ENCODE measurements at regions not wholly inside any gene's neighbourhood (a gene's known extent, or its start where the extent isn't known, plus 50 kb on each side); places are given as distances from the start of the nearest gene placed in this dataset.

DNA sequence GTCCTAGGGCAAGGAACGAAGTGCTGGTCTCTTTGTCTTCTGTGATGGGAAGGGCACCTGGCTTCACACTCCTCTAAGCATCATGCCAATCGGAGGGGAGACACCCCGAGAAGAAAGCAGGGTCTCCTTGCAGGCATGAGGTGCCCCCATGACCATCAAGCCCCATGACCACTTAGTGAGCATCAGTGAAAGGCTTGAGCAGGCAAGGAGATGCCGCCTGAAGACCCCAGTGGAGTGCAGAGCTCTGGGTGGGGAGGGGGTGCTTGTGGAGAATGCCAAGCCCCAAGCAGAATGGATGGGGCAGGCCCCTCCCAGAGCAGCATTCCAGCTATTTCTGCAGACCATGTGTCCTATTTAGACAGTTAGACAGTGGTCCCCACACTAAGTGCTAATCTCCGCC is 232.7 kb upstream of the TNRC6C start:
- Histone ChIP-seq H3K27me3 (ENCODE audit: insufficient read depth, low read length, poor library complexity) (no peaks in the 10 kb centered on the region), H2BK5ac (ENCODE audit: low read length) (no peak overlapping the region), H3K36me3 (ENCODE audit: control insufficient read depth, insufficient read depth, low read length) (no peaks in the 10 kb centered on the region), H3K18ac (ENCODE audit: low read length) (no peak overlapping the region), H2BK15ac (replicated peaks; ENCODE audit: low read depth) (no peak overlapping the region), H3K4me2 (ENCODE audit: low read length) (no peak overlapping the region), H3K9ac (ENCODE audit: low read length) (no peak overlapping the region), H4K8ac (ENCODE audit: low read depth, low read length) (no peak overlapping the region), H3K4me1 (ENCODE audit: control insufficient read depth, low read depth, low read length) (no peaks in the 10 kb centered on the region), H3K79me2 (ENCODE audit: control insufficient read depth, insufficient read depth, low read length) (no peaks in the 10 kb centered on the region), H3K4ac (ENCODE audit: low read depth, low read length) (no peak overlapping the region), H3K56ac (ENCODE audit: low read length) (no peak overlapping the region), H4K5ac (ENCODE audit: low read length) (no peak overlapping the region), H3K79me1 (ENCODE audit: low read length) (no peaks in the 10 kb centered on the region), H3K23ac (ENCODE audit: low read length) (no peak overlapping the region), H3K27ac (ENCODE audit: low read depth, low read length) (no peak overlapping the region), H2AK5ac (ENCODE audit: low read length) (no peak overlapping the region), H3K4me3 (ENCODE audit: low read length) (no peak overlapping the region), H2BK120ac (ENCODE audit: low read depth, low read length) (no peak overlapping the region)
- no peak for DNase-seq
- WGBS (ENCODE audit: extremely low coverage, insufficient coverage, low lambda C conversion rate): no CpG with 5 or more reads among the region's 5 CpGs

DNA sequence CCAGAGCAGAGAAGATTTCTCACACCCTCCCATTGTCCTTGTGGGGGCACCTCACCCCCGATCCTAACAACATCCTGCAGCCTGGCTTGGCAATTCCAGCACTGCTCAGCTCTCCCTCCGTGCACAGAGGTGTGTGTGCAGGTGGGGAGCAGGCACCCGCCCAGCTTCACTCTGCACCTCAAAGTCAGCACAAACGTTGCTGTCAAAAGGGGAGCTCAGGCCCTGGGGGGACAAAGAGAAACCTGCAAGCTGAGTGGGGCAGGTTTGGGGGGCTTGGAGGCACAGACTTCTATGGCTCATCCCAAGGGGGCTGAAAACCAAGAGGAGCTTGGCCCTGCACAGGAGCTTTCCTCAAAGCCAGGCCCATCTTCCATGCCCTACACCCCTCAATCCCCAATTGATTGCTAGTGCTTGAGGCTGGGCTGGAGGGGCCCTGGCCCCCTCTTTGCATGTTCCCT is 231.9 kb upstream of the TNRC6C start:
- H2BK120ac ChIP-seq (ENCODE audit: low read depth, low read length): no peak overlapping the region
- no peak overlapping the region for H3K56ac ChIP-seq (ENCODE audit: low read length)
- H3K36me3 ChIP-seq (ENCODE audit: control insufficient read depth, insufficient read depth, low read length): no peaks in the 10 kb centered on the region
- no CpG with 5 or more reads among the region's 4 CpGs for WGBS (ENCODE audit: extremely low coverage, insufficient coverage, low lambda C conversion rate)
- H3K27ac ChIP-seq (ENCODE audit: low read depth, low read length): no peak overlapping the region
- no peaks in the 10 kb centered on the region for H3K79me2 ChIP-seq (ENCODE audit: control insufficient read depth, insufficient read depth, low read length)
- H3K4me2 ChIP-seq (ENCODE audit: low read length): no peak overlapping the region
- no peak overlapping the region for H2BK15ac ChIP-seq (replicated peaks; ENCODE audit: low read depth)
- H3K18ac ChIP-seq (ENCODE audit: low read length): no peak overlapping the region
- no peak overlapping the region for H3K4me3 ChIP-seq (ENCODE audit: low read length)
- no peak overlapping the region for H2BK5ac ChIP-seq (ENCODE audit: low read length)
- H3K4me1 ChIP-seq (ENCODE audit: control insufficient read depth, low read depth, low read length): no peaks in the 10 kb centered on the region
- no peaks in the 10 kb centered on the region for H3K27me3 ChIP-seq (ENCODE audit: insufficient read depth, low read length, poor library complexity)
- no peak for DNase-seq
- H3K23ac ChIP-seq (ENCODE audit: low read length): no peak overlapping the region
- H3K9ac ChIP-seq (ENCODE audit: low read length): no peak overlapping the region
- no peak overlapping the region for H3K4ac ChIP-seq (ENCODE audit: low read depth, low read length)
- H4K8ac ChIP-seq (ENCODE audit: low read depth, low read length): no peak overlapping the region
- no peaks in the 10 kb centered on the region for H3K79me1 ChIP-seq (ENCODE audit: low read length)
- no peak overlapping the region for H4K5ac ChIP-seq (ENCODE audit: low read length)
- H2AK5ac ChIP-seq (ENCODE audit: low read length): no peak overlapping the region

DNA sequence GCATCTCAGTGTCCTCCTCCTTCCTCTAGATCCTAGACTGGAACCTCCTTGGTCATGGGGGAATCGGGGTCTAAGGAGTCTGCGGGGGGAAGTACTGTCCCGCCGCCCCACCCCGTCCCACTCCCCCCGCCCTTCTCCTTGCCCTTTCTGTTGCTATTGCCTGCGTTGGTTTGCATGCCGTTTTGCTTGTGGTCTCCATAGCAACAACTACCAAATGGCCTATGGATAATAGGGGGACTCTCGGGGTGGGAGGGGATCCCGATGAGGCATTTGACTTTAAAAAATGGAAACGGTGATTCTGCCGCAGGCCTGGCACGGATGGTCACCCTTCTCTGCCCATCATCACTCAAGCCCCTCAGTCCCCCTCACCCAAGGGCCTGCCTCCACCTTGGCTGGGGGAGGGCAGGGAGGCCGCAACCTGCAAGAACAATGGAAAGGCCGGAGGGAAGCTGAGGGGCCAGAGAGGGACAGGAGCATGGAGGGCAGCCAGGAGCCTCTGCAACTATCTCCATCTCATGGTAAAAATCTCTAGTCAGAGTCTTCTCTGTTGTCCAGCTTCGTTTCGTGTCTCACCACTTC is 231.4 kb upstream of the TNRC6C start:
- Histone ChIP-seq H3K23ac (ENCODE audit: low read length) (no peak overlapping the region), H3K4me2 (ENCODE audit: low read length) (no peak overlapping the region), H3K4ac (ENCODE audit: low read depth, low read length) (no peak overlapping the region), H2BK5ac (ENCODE audit: low read length) (no peak overlapping the region), H4K5ac (ENCODE audit: low read length) (no peak overlapping the region), H3K56ac (ENCODE audit: low read length) (no peak overlapping the region), H3K9ac (ENCODE audit: low read length) (no peak overlapping the region), H3K79me1 (ENCODE audit: low read length) (no peaks in the 10 kb centered on the region), H3K18ac (ENCODE audit: low read length) (no peak overlapping the region), H2BK15ac (replicated peaks; ENCODE audit: low read depth) (no peak overlapping the region), H3K27ac (ENCODE audit: low read depth, low read length) (no peak overlapping the region), H3K36me3 (ENCODE audit: control insufficient read depth, insufficient read depth, low read length) (no peaks in the 10 kb centered on the region), H3K4me3 (ENCODE audit: low read length) (no peak overlapping the region), H2BK120ac (ENCODE audit: low read depth, low read length) (no peak overlapping the region), H4K8ac (ENCODE audit: low read depth, low read length) (no peak overlapping the region), H2AK5ac (ENCODE audit: low read length) (no peak overlapping the region), H3K79me2 (ENCODE audit: control insufficient read depth, insufficient read depth, low read length) (no peaks in the 10 kb centered on the region), H3K4me1 (ENCODE audit: control insufficient read depth, low read depth, low read length) (no peaks in the 10 kb centered on the region), H3K27me3 (ENCODE audit: insufficient read depth, low read length, poor library complexity) (no peaks in the 10 kb centered on the region)
- DNase-seq: no peak
- no CpG with 5 or more reads among the region's 17 CpGs for WGBS (ENCODE audit: extremely low coverage, insufficient coverage, low lambda C conversion rate)

DNA sequence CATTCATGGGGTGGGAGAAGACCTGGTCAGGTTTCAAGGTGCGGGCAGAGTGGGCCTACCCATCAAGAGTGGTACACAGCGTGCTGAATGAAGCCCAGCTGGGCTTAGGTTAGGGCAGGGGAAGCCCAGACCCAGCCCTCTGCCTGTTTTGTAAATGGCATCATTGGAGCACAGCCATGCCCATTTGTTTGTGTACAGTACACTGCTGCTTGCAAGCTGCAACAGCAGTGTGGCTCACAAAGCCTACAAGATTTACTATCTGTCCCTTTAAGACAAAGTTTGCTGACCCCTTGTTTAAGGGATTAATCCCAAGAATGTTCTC is 230.1 kb upstream of the TNRC6C start:
- Histone ChIP-seq H3K79me1 (ENCODE audit: low read length) (no peaks in the 10 kb centered on the region), H3K4me3 (ENCODE audit: low read length) (no peak overlapping the region), H3K4me1 (ENCODE audit: control insufficient read depth, low read depth, low read length) (no peaks in the 10 kb centered on the region), H4K8ac (ENCODE audit: low read depth, low read length) (no peak overlapping the region), H2BK120ac (ENCODE audit: low read depth, low read length) (no peak overlapping the region), H3K27me3 (ENCODE audit: insufficient read depth, low read length, poor library complexity) (no peaks in the 10 kb centered on the region), H3K9ac (ENCODE audit: low read length) (no peak overlapping the region), H2BK5ac (ENCODE audit: low read length) (no peak overlapping the region), H4K5ac (ENCODE audit: low read length) (no peak overlapping the region), H2AK5ac (ENCODE audit: low read length) (no peak overlapping the region), H3K56ac (ENCODE audit: low read length) (no peak overlapping the region), H3K18ac (ENCODE audit: low read length) (no peak overlapping the region), H2BK15ac (replicated peaks; ENCODE audit: low read depth) (no peak overlapping the region), H3K4ac (ENCODE audit: low read depth, low read length) (no peak overlapping the region), H3K27ac (ENCODE audit: low read depth, low read length) (no peak overlapping the region), H3K23ac (ENCODE audit: low read length) (no peak overlapping the region), H3K36me3 (ENCODE audit: control insufficient read depth, insufficient read depth, low read length) (no peaks in the 10 kb centered on the region), H3K4me2 (ENCODE audit: low read length) (no peak overlapping the region), H3K79me2 (ENCODE audit: control insufficient read depth, insufficient read depth, low read length) (no peaks in the 10 kb centered on the region)
- no peak for DNase-seq
- no CpG with 5 or more reads among the region's 2 CpGs for WGBS (ENCODE audit: extremely low coverage, insufficient coverage, low lambda C conversion rate)

DNA sequence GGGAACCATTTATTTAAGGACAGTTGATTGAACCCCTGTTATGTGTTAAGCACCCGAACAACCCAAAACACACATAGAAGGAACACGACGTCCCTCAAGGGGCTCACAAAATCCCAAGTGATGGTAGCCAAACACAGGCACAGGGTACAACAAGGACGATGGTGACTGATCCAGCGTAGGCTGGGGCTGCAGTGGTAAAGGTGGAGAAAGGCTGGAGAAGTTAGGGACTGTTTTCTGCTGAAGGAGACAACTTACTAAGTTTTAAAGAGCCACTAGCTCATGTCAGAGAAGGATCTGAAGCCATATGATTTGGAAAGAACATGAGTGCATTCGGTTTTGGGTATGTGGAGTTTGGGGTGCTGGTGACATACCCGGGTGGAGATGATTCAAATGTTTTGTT is 229.6 kb upstream of the TNRC6C start:
- Histone ChIP-seq H3K27ac (ENCODE audit: low read depth, low read length) (no peak overlapping the region), H3K23ac (ENCODE audit: low read length) (no peak overlapping the region), H3K4ac (ENCODE audit: low read depth, low read length) (no peak overlapping the region), H3K9ac (ENCODE audit: low read length) (no peak overlapping the region), H3K79me2 (ENCODE audit: control insufficient read depth, insufficient read depth, low read length) (no peaks in the 10 kb centered on the region), H3K56ac (ENCODE audit: low read length) (no peak overlapping the region), H2BK15ac (replicated peaks; ENCODE audit: low read depth) (no peak overlapping the region), H3K18ac (ENCODE audit: low read length) (no peak overlapping the region), H4K8ac (ENCODE audit: low read depth, low read length) (no peak overlapping the region), H3K27me3 (ENCODE audit: insufficient read depth, low read length, poor library complexity) (no peaks in the 10 kb centered on the region), H3K4me2 (ENCODE audit: low read length) (no peak overlapping the region), H3K36me3 (ENCODE audit: control insufficient read depth, insufficient read depth, low read length) (no peaks in the 10 kb centered on the region), H2BK120ac (ENCODE audit: low read depth, low read length) (no peak overlapping the region), H3K4me1 (ENCODE audit: control insufficient read depth, low read depth, low read length) (no peaks in the 10 kb centered on the region), H2AK5ac (ENCODE audit: low read length) (no peak overlapping the region), H2BK5ac (ENCODE audit: low read length) (no peak overlapping the region), H3K4me3 (ENCODE audit: low read length) (no peak overlapping the region), H4K5ac (ENCODE audit: low read length) (no peak overlapping the region), H3K79me1 (ENCODE audit: low read length) (no peaks in the 10 kb centered on the region)
- no CpG with 5 or more reads among the region's 7 CpGs for WGBS (ENCODE audit: extremely low coverage, insufficient coverage, low lambda C conversion rate)
- no peak for DNase-seq

DNA sequence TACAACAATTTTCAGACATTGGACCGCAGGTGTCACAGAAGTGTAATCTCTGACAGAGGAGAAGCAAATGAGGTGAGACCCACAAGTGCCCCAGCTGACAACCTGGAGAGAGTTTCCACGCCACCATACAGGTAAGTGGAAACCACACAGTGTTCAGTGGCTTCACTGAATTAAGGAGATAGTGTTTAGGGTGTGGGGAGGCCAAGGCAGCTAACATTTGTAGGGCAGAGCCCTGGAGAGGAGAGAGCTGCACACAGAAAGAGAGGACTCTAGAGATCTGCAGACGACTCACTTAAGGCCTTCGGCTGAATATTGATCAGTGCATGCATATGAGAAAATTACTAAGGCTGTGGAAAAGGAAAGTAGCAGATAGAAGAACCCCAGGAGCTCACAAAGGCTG is 228.9 kb upstream of the TNRC6C start:
- no peak overlapping the region for H3K4ac ChIP-seq (ENCODE audit: low read depth, low read length)
- H3K79me2 ChIP-seq (ENCODE audit: control insufficient read depth, insufficient read depth, low read length): no peaks in the 10 kb centered on the region
- H3K79me1 ChIP-seq (ENCODE audit: low read length): no peaks in the 10 kb centered on the region
- no peak overlapping the region for H3K27ac ChIP-seq (ENCODE audit: low read depth, low read length)
- H4K5ac ChIP-seq (ENCODE audit: low read length): no peak overlapping the region
- no peaks in the 10 kb centered on the region for H3K27me3 ChIP-seq (ENCODE audit: insufficient read depth, low read length, poor library complexity)
- no CpG with 5 or more reads among the region's 4 CpGs for WGBS (ENCODE audit: extremely low coverage, insufficient coverage, low lambda C conversion rate)
- no peak overlapping the region for H3K4me3 ChIP-seq (ENCODE audit: low read length)
- no peak overlapping the region for H3K23ac ChIP-seq (ENCODE audit: low read length)
- no peak overlapping the region for H2BK15ac ChIP-seq (replicated peaks; ENCODE audit: low read depth)
- no peak overlapping the region for H3K9ac ChIP-seq (ENCODE audit: low read length)
- H3K4me2 ChIP-seq (ENCODE audit: low read length): no peak overlapping the region
- no peak overlapping the region for H3K18ac ChIP-seq (ENCODE audit: low read length)
- no peaks in the 10 kb centered on the region for H3K4me1 ChIP-seq (ENCODE audit: control insufficient read depth, low read depth, low read length)
- DNase-seq: no peak
- H2AK5ac ChIP-seq (ENCODE audit: low read length): no peak overlapping the region
- no peak overlapping the region for H2BK5ac ChIP-seq (ENCODE audit: low read length)
- H3K56ac ChIP-seq (ENCODE audit: low read length): no peak overlapping the region
- H3K36me3 ChIP-seq (ENCODE audit: control insufficient read depth, insufficient read depth, low read length): no peaks in the 10 kb centered on the region
- no peak overlapping the region for H2BK120ac ChIP-seq (ENCODE audit: low read depth, low read length)
- no peak overlapping the region for H4K8ac ChIP-seq (ENCODE audit: low read depth, low read length)

All from mesendoderm (in vitro differentiated cells).